HUES64 (cell line): ENCODE measurements at regions not wholly inside any gene's neighbourhood (a gene's known extent, or its start where the extent isn't known, plus 50 kb on each side); places are given as distances from the start of the nearest gene placed in this dataset.
"Not testable (repeated sequence)": the region's sequence is repeated elsewhere in the genome, so short reads cannot be mapped to it uniquely, and the experiment has no call there.

Experiments used
- H3K27ac ChIP-seq: 2 replicates; pipeline ENCODE4 v1.7.0; 2013; ENCODE audit warnings: low read depth, low read length, inconsistent platforms
- H3K27me3 ChIP-seq: 2 replicates; pipeline ENCODE4 v1.6.1; 2013; ENCODE audit warnings: mild to moderate bottlenecking, low read length; ENCODE audit not compliant: insufficient read depth
- H3K36me3 ChIP-seq: 2 replicates; pipeline ENCODE4 v1.6.1; 2013; ENCODE audit warnings: mild to moderate bottlenecking, low read length; ENCODE audit not compliant: insufficient read depth
- H3K4me1 ChIP-seq: 2 replicates; pipeline ENCODE4 v1.6.1; 2013; ENCODE audit warnings: mild to moderate bottlenecking, low read length, moderate library complexity; ENCODE audit not compliant: insufficient read depth
- H3K4me3 ChIP-seq: 2 replicates; pipeline ENCODE4 v1.5.1; 2013; ENCODE audit warnings: mild to moderate bottlenecking, low read length, moderate library complexity
- H3K9ac ChIP-seq: 2 replicates; pipeline ENCODE4 v1.6.1; 2013; ENCODE audit warnings: mild to moderate bottlenecking, low read depth, low read length
- H3K9me3 ChIP-seq: 2 replicates; pipeline ENCODE4 v1.6.1; 2013; ENCODE audit warnings: low read depth, low read length; ENCODE audit not compliant: insufficient read depth
- whole genome bisulfite sequencing: fragments of 150-250, 120-280 bp; methylation state at CpG from one replicate; pipeline ENCODE4 v1.1.7; 2013; ENCODE audit warnings: missing lambda C conversion rate; 5-methylcytosine and 5-hydroxymethylcytosine counted together

DNA sequence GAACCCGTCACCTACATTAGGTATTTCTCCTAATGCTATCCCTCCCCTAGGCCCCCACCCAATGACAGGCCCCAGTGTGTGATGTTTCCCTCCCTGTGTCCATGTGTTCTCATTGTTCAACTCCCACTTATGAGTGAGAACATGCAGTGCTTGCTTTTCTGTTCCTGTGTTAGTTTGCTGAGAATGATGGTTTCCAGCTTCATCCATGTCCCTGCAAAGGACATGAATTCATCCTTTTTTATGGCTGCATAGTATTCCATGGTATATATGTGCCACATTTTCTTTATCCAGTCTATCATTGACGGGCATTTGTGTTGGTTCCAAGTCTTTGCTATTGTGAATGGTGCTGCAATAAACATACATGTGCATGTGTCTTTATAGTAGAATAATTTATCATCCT lies 163.2 kb upstream of the LMO3 start:
- not testable (repeated sequence) for H3K27ac ChIP-seq, H3K36me3 ChIP-seq, H3K9ac ChIP-seq, H3K4me1 ChIP-seq, H3K27me3 ChIP-seq, H3K9me3 ChIP-seq, H3K4me3 ChIP-seq
- WGBS, result 93% methylated on average over 1 of the region's 2 CpGs

DNA sequence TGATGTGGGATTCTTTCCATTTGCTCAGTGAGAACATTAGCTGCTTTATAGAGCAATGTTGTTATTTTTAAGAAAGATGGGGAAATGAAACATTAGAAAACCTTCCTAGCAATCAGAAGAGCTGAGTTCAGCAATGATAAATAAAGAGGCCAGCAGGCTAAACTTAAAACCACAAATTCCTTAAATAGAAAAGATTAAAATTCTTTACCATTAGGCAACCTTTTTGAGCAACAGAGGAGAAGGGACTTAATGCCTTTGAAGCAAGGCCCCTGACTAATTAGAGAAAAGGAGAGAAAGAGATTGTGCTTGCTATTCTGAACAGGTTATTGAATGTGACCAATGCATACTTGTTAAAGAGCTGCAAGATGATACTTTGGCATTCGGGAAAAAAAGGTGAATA lies 160.8 kb upstream of the LMO3 start:
- H3K4me3 ChIP-seq, result no peak overlapping the region
- H3K27me3 ChIP-seq, result no peaks in the 10 kb centered on the region
- H3K9me3 ChIP-seq, result 0 out of 2 replicates have a peak, but pooled peaks cover 2% of the 10 kb centered on the region
- no peaks in the 10 kb centered on the region for H3K4me1 ChIP-seq
- WGBS, result 100% methylated on average over 1 of the region's 1 CpG
- no peak overlapping the region for H3K9ac ChIP-seq
- H3K36me3 ChIP-seq, result no peaks in the 10 kb centered on the region
- no peak overlapping the region for H3K27ac ChIP-seq

- H3K4me3 ChIP-seq, result no peak overlapping the region
- H3K27me3 ChIP-seq, result no peaks in the 10 kb centered on the region
- H3K9me3 ChIP-seq, result no peaks in the 10 kb centered on the region
- H3K9ac ChIP-seq, result no peak overlapping the region
- no peaks in the 10 kb centered on the region for H3K4me1 ChIP-seq
- H3K36me3 ChIP-seq, result no peaks in the 10 kb centered on the region
- H3K27ac ChIP-seq, result no peak overlapping the region
Measured at GRCh38 chr12:16763901-16764300, 157.9 kb upstream of the LMO3 start.

- Histone ChIP-seq H3K4me3 (no peak overlapping the region), H3K36me3 (no peaks in the 10 kb centered on the region), H3K9me3 (no peaks in the 10 kb centered on the region), H3K4me1 (peaks cover 4% of the 10 kb centered on the region; the same call in 1 of the 2 replicates), H3K27ac (no peak overlapping the region), H3K9ac (no peak overlapping the region), H3K27me3 (no peaks in the 10 kb centered on the region)
- 78% methylated on average over 8 of the region's 8 CpGs for WGBS
Measured at GRCh38 chr12:16756833-16757555, 151.0 kb upstream of the LMO3 start.

GRCh38 chr12:16730772-16731171 lies 124.8 kb upstream of the LMO3 start:
- Histone ChIP-seq H3K36me3 (no peaks in the 10 kb centered on the region), H3K9me3 (no peaks in the 10 kb centered on the region), H3K4me3 (no peak overlapping the region), H3K27me3 (no peaks in the 10 kb centered on the region), H3K27ac (no peak overlapping the region), H3K4me1 (no peaks in the 10 kb centered on the region), H3K9ac (no peak overlapping the region)
- WGBS, result 100% methylated on average over 4 of the region's 4 CpGs

GRCh38 chr12:16726879-16727278 lies 120.9 kb upstream of the LMO3 start:
- H3K4me3 ChIP-seq, result no peak overlapping the region
- no peak overlapping the region for H3K9ac ChIP-seq
- H3K4me1 ChIP-seq, result no peaks in the 10 kb centered on the region
- H3K36me3 ChIP-seq, result no peaks in the 10 kb centered on the region
- no peaks in the 10 kb centered on the region for H3K9me3 ChIP-seq
- WGBS, result no CpG with 5 or more reads among the region's 1 CpG
- H3K27ac ChIP-seq, result no peak overlapping the region
- H3K27me3 ChIP-seq, result no peaks in the 10 kb centered on the region

DNA sequence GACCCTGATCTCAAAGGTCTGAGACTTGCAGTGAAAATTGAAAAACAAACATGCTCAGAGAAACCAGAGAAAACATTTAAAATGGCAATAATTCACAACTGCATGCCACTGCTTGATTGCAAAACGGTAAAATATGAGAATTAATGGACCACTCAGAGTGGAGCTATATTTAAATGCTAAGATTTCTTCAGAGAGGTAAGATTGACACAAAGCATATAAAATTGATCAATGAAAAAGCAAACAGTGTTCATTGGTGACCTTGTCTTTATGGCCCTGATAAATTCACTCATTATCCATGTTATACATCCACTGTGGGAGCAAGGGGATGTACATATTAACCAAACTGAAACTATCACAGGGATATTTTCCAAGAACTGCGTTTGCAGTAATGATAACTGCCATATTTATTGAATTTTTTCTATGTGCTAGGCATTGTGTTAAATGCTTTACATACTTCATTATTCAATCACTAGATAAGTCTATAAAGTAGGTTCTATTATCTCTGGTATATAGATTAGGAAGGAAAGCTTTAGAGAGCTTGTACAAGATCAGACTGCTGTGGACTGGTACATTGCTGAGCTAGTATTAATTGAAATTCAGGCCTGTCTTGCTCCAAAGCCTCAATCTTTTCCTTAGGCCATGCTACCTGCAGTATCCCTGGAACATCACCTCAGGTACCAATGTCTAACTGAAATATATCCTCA lies 113.9 kb upstream of the LMO3 start:
- H3K36me3 ChIP-seq, result no peaks in the 10 kb centered on the region
- no peak overlapping the region for H3K9ac ChIP-seq
- H3K4me3 ChIP-seq, result no peak overlapping the region
- 95% methylated on average over 1 of the region's 2 CpGs for WGBS
- no peak overlapping the region for H3K27ac ChIP-seq
- no peaks in the 10 kb centered on the region for H3K4me1 ChIP-seq
- no peaks in the 10 kb centered on the region for H3K9me3 ChIP-seq
- no peaks in the 10 kb centered on the region for H3K27me3 ChIP-seq

DNA sequence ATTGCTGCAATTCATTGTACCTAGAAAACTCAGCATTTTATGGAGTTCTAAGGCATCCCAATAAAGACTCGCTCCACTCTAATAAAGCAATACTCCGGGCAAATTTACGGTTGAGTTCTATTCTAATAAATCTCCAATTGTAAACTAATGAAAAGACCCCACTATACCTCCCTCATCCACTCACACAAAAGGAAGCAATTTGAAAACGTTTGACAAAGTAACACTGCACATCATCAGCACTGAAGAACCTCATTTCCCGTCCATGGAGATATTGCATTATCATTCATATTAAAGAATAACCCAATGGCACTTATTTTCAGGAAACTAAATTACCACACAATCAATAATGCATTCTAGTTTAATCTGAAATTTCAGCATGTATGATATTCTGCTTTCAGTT lies 111.0 kb upstream of the LMO3 start:
- 82% methylated on average over 5 of the region's 5 CpGs for WGBS
- Histone ChIP-seq H3K9me3 (no peaks in the 10 kb centered on the region), H3K9ac (no peak overlapping the region), H3K4me1 (no peaks in the 10 kb centered on the region), H3K27me3 (no peaks in the 10 kb centered on the region), H3K36me3 (no peaks in the 10 kb centered on the region), H3K4me3 (no peak overlapping the region), H3K27ac (no peak overlapping the region)

- no peaks in the 10 kb centered on the region for H3K27me3 ChIP-seq
- H3K4me3 ChIP-seq, result no peak overlapping the region
- 98% methylated on average over 3 of the region's 3 CpGs for WGBS
- H3K9ac ChIP-seq, result no peak overlapping the region
- H3K9me3 ChIP-seq, result peaks cover 7% of the 10 kb centered on the region; the same call in 1 of the 2 replicates
- no peak overlapping the region for H3K27ac ChIP-seq
- no peaks in the 10 kb centered on the region for H3K4me1 ChIP-seq
- H3K36me3 ChIP-seq, result no peaks in the 10 kb centered on the region
Measured at GRCh38 chr12:16692099-16692498, 86.1 kb upstream of the LMO3 start.

DNA sequence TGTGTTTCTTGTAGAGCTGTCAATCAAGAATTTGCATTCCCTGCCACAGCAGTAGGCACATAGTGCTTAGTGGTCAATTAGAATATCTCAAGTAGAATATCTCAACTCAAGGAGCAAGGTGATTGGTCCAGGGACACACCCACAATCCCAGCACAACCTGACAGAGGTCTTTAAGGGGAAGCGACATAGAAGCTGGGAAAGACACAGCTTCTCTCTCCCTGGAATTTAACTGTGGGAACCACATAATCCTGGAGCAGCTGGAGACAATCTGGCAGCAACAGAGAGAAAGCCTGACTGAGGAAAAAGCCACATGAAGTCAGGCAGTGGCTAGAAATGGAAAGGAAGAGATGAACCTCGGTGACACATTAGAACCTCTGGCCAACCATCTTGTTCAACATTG lies 85.7 kb upstream of the LMO3 start:
- peaks cover 7% of the 10 kb centered on the region; the same call in 1 of the 2 replicates for H3K9me3 ChIP-seq
- no peak overlapping the region for H3K9ac ChIP-seq
- WGBS, result 92% methylated on average over 2 of the region's 2 CpGs
- no peaks in the 10 kb centered on the region for H3K4me1 ChIP-seq
- no peak overlapping the region for H3K27ac ChIP-seq
- H3K4me3 ChIP-seq, result no peak overlapping the region
- no peaks in the 10 kb centered on the region for H3K27me3 ChIP-seq
- no peaks in the 10 kb centered on the region for H3K36me3 ChIP-seq

DNA sequence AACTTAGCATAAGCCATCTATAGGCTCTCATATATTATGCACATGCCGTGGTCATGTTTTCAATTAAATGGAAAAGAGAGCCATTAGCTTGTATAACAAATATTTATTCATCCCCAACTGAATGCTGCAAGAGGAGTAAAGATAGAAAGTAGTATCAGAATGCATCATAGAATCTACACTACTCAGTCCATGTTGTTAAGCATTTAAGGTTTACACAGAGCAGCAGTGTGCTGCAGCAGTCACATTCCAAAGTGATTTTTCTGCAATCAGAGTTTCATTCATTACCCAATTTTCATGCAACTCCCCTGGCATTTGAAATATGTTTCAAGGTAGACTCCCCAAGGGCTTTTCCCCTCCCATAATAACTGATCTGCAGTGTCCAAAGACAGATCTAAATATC lies 82.2 kb upstream of the LMO3 start:
- H3K36me3 ChIP-seq, result no peaks in the 10 kb centered on the region
- H3K27me3 ChIP-seq, result no peaks in the 10 kb centered on the region
- no peak overlapping the region for H3K4me3 ChIP-seq
- no peak overlapping the region for H3K9ac ChIP-seq
- H3K27ac ChIP-seq, result no peak overlapping the region
- WGBS, result no CpG with 5 or more reads among the region's 1 CpG
- no peaks in the 10 kb centered on the region for H3K9me3 ChIP-seq
- no peaks in the 10 kb centered on the region for H3K4me1 ChIP-seq
